ENCODE measurements at regions not wholly inside any gene's neighbourhood (a gene's known extent, or its start where the extent isn't known, plus 50 kb on each side); places are given as distances from the start of the nearest gene placed in this dataset.
"Not testable (repeated sequence)": the region's sequence is repeated elsewhere in the genome, so short reads cannot be mapped to it uniquely, and the experiment has no call there.

DNA sequence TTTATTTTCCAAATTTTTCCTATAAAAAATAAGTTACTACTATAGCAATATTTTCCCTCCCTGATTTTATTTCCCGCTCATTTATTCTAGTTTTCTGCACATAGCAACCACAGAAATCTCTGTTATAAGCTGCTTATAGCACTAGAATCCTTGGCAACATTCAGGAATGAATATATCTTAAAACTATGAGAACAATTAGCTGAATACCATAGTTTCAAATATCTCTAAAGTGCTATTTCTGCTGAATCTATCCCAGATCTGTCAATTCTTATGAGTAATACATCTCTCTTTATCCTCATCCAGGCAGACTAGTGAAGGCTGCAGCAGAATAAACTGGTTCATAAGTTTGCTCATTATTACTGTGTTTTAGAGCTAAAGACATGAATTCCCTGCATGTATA is 622.9 kb upstream of the DIPK2B start:
- DNase-seq (ENCODE audit: low read depth), result no peak

DNA sequence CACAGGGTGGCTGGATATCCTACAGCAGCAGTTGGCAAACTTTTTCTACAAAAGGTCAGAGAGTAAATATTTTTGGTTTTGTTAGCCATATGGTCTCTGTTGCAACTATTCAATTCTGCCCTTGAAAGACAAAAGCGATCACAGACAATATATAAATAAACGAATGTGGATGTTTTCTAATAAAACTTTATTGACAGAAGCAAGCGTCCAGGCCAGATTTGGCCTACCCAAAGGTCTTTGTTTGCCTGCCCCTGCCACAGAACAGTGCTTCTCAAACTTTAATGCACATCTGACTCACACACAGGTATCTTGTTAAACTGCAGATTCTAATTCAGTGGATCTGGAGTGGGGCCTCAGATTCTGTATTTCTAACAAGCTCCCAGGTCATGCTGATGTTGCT is 621.4 kb upstream of the DIPK2B start:
- no peak for DNase-seq (ENCODE audit: low read depth)

DNA sequence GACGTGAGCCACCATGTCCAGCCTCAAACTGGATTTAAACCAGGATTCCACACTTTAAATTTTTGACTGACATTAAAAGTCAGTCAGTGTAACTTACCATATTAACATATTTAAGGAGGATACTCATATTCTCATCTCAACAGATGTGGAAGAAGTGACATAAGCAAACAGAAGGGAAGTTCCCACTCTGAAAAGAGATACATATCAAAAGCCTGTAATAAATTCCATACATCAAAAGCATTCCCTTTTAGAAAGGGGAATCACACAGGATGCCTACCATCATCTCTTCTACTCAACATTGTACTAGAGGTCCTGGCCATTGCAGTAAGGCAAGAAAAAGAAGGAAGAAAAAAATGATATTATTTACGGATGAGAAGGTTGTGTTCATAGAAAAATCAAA is 618.2 kb upstream of the DIPK2B start:
- no peak for DNase-seq (ENCODE audit: low read depth)

- DNase-seq (ENCODE audit: low read depth), result no peak
Observed at GRCh38 chrX:45815441-45815840, 614.8 kb upstream of the DIPK2B start.

- DNase-seq (ENCODE audit: low read depth), result no peak
Observed at GRCh38 chrX:45811326-45811725, 610.6 kb upstream of the DIPK2B start.

DNA sequence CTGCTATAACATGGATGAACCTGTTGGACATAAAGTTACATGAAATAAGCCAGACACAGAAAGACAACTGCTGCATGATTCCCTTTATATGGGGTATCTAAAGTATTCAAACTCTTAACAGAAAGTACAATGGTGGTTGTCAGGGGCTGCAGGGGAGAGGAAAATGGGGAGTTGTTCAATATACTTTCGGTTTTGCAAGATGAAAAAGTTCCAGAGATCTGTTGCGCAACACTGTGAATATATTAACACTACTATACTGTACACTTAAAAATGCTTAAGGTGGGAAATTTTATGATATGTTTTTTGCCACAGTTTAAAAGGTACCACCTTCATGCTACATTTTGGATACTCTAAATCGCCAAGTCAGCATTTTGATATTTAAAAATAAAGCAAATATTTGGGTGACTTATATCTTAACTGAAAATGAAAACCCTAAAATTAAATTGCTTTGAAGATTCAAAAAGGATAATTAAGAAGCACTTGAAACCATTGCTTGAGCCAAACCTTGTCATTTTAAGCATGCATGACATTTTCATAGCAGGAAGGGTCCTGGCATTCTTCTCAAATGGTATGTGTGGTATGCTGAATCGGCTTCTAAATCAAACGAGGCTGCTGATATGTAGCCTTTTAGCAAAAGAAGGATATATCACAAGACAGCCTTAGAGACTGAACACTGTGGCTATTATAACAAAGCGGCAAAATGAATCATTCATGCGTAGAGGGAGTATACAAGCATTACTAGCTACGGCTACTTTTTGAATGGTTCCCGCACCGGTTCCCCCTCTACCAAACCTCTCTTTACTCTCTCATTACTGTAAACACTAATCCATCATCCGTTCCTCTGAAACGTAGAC is 607.1 kb upstream of the DIPK2B start:
- peak; percentile 76 for DNase-seq (ENCODE audit: low read depth)

DNA sequence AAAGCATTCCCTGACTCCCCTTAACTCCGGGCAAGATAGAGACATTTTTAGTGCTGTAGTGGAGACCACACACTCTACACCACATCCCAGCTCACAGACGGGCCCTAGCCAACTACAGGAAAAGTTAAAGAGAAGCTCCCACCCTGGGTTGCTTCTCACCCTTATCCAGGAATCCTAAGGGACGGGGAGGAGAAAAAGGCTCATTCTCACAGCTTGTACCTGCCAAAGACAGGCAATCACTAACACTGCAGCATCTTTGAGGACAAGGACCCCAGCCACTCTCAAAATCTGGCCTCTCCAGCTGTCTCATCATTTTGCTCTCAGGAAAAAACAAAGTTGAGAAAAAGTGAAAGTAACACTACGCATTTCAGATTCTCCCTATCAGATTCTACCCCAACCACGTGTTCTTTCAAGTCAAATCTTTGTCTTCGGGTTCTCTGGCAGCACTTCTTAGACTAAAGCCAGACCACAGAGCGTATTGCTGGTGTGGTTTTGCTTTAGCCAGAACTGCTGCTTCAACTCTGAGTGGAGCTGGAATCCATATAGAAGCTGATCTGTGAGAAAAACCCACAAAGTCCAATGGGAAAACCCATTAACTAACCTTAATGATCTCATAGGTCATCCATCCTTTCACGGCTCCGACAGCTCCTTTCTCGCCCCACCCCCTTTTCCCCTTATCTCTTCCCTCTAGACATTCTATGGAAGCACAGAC is 605.9 kb upstream of the DIPK2B start:
- DNase-seq (ENCODE audit: low read depth), result peak; percentile 81

DNA sequence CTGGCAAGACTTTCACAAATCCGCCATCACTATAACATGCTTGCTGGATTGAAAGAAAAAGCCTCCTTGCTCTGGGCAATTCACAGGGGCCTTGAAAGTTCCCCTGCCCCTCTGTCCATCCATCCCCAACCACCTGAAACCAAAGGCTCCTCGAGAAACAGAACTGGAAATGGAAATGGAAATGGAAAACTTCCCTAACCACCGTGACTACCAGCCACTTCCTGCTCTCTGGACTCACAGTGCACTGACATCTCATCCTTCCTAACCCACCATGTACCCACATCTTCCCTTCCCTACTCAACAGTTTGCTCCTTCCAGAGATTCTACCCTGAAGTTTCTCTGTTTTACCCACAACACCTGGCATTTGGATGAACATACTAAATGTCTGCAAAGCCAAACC is 603.6 kb upstream of the DIPK2B start:
- no peak for DNase-seq (ENCODE audit: low read depth)

DNA sequence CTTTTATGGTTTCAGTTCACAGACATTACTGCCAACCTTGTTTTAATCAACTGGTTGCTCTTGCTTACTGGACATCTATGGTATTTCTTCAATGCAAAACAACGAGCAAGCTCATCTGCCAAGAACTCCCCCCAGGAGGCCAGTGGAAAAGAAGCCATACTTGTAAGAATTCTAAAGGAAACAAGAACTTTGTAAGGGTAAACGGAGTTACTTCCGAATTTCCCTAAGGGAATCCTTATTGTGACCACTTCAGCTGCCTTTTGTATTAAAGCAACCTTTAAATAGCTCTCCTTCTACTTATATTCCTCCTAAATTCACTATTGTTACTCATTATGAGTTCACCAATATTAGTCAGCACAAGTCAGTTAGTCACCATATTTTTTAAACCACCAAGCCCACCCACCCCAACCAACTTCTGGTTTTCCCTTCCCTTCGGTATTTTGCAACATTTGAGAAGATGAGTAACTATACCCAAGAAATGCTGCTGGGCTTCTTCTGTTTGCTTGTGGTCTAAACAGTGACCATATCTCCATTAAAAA is 602.8 kb upstream of the DIPK2B start:
- DNase-seq (ENCODE audit: low read depth), result peak; percentile 93

DNA sequence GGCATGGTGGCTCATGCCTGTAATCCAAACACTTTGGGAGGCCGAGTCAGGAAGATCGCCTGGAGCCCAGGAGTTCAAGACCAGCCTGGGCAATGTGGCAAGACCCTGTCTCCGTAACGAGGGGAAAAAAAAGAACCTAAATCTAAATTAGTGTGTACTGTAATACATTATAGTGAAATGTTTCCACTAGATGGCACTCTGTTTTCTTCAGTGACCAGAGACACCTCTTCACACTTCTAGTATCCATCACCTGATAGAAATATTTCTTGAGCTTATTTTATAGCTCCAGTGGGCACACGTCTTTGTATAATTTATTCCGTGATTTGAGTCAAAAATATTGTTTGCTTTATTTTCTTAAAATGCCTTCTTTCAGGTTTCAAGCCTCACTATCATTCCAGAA is 600.9 kb upstream of the DIPK2B start:
- DNase-seq (ENCODE audit: low read depth), result peak; percentile 58

- not testable (repeated sequence) for DNase-seq (ENCODE audit: low read depth)
Observed at GRCh38 chrX:45800746-45801453, 600.2 kb upstream of the DIPK2B start.

DNA sequence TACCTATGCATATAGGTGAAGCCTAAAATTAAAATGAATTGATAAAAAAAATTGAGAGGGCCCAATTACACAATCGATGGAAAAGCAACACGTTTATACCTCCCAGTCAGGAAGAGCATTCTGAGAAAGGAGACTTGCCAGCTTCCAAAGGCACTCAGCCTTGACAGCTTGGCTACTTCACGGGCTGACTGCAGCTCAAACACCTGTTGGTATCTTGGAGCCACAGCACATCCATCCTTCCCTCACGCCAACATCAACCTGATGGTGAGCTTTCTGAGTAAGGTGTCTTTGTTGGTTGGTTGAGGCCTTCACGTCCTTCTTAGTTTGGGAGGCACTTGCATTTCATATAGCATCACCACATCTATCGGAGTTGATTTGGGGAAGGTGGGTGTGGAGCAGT is 598.9 kb upstream of the DIPK2B start:
- DNase-seq (ENCODE audit: low read depth), result peak; percentile 37

- no peak for DNase-seq (ENCODE audit: low read depth)
Observed at GRCh38 chrX:45795546-45795945, 594.9 kb upstream of the DIPK2B start.

DNA sequence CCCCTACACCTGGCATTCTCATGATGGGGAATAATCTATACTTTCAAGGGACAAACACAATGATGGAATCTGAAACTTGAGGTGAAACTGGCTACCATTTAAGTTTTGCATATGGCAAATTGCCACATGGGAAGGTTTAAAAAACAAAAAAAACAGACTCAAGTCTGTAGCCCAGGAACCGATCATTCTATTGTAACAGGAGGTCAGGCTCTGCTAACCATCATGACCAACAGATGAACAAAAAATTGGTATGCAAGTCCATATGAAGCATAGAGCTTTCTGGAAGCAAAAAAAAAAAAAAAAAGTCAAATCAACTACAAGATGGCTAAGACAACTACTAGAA is 594.3 kb upstream of the DIPK2B start:
- DNase-seq (ENCODE audit: low read depth), result no peak

DNA sequence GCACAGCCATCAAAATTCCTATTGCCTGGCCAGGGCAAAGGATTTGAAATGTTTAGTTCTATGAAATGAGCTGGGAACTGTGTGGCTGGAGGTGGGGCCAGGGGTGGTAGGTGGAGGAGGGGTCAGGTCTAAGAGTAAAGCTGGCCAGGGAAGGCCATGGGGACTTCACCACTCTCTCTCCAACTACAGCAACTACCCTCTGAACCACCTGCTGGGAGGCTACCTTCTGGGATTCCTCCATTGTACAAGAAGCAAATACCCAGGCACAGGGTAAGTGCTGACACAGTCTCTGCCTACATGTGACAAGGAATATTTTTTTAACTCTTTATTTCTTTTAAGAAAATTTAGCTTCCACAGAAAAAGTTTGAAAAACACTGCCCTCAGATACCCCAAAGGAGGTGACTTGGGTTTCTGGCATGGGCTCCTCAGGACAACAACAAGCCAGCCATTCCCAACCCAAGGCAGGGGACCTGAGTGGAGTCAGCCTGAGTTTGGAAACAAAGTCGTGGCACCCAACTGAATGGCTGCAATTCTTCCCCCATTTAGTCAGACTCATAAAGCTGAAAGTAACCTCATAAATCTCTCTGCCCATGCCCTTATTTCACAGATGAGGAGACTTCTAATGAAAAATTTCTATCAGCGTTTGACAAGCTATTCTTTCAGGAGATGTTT is 593.8 kb upstream of the DIPK2B start:
- no peak for DNase-seq (ENCODE audit: low read depth)

- DNase-seq (ENCODE audit: low read depth), result peak; percentile 46
Observed at GRCh38 chrX:45788941-45789348, 588.3 kb upstream of the DIPK2B start.

GRCh38 chrX:45788315-45788714 is 587.6 kb upstream of the DIPK2B start:
- DNase-seq (ENCODE audit: low read depth), result no peak

- no peak for DNase-seq (ENCODE audit: low read depth)
Observed at GRCh38 chrX:45784590-45784989, 583.9 kb upstream of the DIPK2B start.

DNA sequence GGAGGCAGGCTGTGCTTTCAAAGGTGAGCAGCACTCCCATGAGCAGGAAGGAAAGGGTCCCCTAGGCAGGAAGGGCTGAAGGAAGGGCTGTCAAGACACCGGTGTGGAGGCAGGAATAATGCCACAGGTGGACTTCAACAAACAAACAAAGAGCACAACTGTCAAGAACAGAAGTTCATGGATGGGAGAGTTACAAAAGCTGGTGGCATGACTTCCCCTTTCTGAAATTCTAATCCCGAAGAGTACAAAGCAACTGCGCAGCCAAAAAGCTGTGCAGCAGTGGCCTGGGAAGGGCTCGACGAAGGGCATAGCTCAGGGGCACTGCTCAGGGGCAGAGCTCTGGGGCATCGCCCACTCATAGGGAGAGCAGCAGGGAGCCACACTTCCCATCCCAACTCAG is 582.3 kb upstream of the DIPK2B start:
- no peak for DNase-seq (ENCODE audit: low read depth)

GRCh38 chrX:45781901-45782553 is 581.4 kb upstream of the DIPK2B start:
- DNase-seq (ENCODE audit: low read depth), result peak; percentile 67

DNA sequence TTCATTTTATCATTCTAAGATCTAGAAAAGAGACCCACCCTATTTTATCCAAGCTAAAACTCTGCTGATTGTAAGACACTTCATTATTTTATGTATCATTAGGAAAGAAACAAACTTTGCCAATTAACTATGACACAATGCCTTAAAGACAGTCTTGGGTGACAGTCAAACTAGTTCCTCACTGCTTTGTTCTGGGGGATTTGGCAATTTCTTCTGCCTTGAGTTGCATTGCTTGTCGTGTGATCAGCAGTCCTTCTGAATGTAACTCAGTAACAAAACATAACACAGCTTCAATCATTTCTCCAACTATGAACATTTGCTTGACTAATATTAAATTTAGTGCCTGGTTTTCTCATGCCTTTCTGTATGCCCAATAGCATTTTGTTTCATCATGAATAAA is 577.9 kb upstream of the DIPK2B start:
- DNase-seq (ENCODE audit: low read depth), result no peak

Measured in renal cortical epithelial cell (primary cell).